CD4-positive, alpha-beta T cell (primary cell): ENCODE measurements at regions not wholly inside any gene's neighbourhood (a gene's known extent, or its start where the extent isn't known, plus 50 kb on each side); places are given as distances from the start of the nearest gene placed in this dataset.

ENCODE experiments used
- ATAC-seq: fragments of 200-7000 bp; cut with Tn5 transposase; one replicate; pipeline ENCODE4 v1.10.0; 2022; ENCODE audit warnings: mild to moderate bottlenecking; ENCODE audit not compliant: poor library complexity
- CTCF ChIA-PET: fragments of 350-600 bp; sonication (Branson Sonifier 250); formaldehyde crosslinking; loops from one replicate; lab custom pipeline; 2021; ENCODE audit warnings: antibody characterized with exemption, inconsistent platforms; lab: Charles Lee
- POLR2A ChIA-PET: fragments of 350-600 bp; sonication (Branson Sonifier 250); formaldehyde crosslinking; loops from one replicate; lab custom pipeline; 2021; ENCODE audit warnings: antibody characterized with exemption, inconsistent platforms; lab: Charles Lee
- DNase-seq, 14 experiments: peaks; one replicate each; pipeline ENCODE4 v3.0.0-alpha.2; 2013 to 2020; ENCODE audit warnings: mixed read lengths in 2 of 14
- H3K27ac ChIP-seq, 2 donors: one replicate each; pipeline versions ENCODE4 v1.5.1 to v1.7.0; 2013; ENCODE audit warnings: low read length in 2 of 2, low read depth in 1 of 2, mild to moderate bottlenecking in 1 of 2
- H3K27me3 ChIP-seq, 2 experiments: 1 replicate in 1 of 2; 2 replicates in 1 of 2; pipeline versions ENCODE4 v1.6.1 to v1.7.0; 2013; ENCODE audit warnings: low read length in 2 of 2, control low read depth in 1 of 2, mild to moderate bottlenecking in 1 of 2, moderate library complexity in 1 of 2; ENCODE audit not compliant: insufficient read depth in 2 of 2, control insufficient read depth in 1 of 2
- H3K36me3 ChIP-seq: one replicate; pipeline ENCODE4 v1.6.1; 2013; ENCODE audit warnings: low read length, control low read depth; ENCODE audit not compliant: insufficient read depth
- H3K4me1 ChIP-seq: one replicate; pipeline ENCODE4 v1.6.1; 2013; ENCODE audit warnings: low read length, control low read depth; ENCODE audit not compliant: insufficient read depth
- H3K4me3 ChIP-seq: one replicate; pipeline ENCODE4 v1.5.1; 2013; ENCODE audit warnings: mild to moderate bottlenecking, low read length, moderate library complexity
- H3K9me3 ChIP-seq, 2 experiments: 1 replicate in 1 of 2; 2 replicates in 1 of 2; pipeline versions ENCODE4 v1.6.1 to v1.7.0; 2013; ENCODE audit warnings: low read length in 2 of 2, mild to moderate bottlenecking in 2 of 2, control low read depth in 1 of 2, moderate library complexity in 1 of 2; ENCODE audit not compliant: control insufficient read depth in 1 of 2, insufficient read depth in 1 of 2
- H3K27ac Mint-ChIP-seq: one replicate; pipeline ENCODE4 v1.8.0; 2020; ENCODE audit warnings: mixed read lengths
- H3K27me3 Mint-ChIP-seq: one replicate; pipeline ENCODE4 v1.8.0; 2021; ENCODE audit warnings: mixed read lengths
- H3K36me3 Mint-ChIP-seq: one replicate; pipeline ENCODE4 v1.8.0; 2021; ENCODE audit warnings: low read depth, mixed read lengths
- H3K4me1 Mint-ChIP-seq: one replicate; pipeline ENCODE4 v1.8.0; 2021; ENCODE audit warnings: low read depth, mixed read lengths
- H3K4me3 Mint-ChIP-seq: one replicate; pipeline ENCODE4 v1.8.0; 2020; ENCODE audit warnings: mild to moderate bottlenecking, mixed read lengths
- H3K9me3 Mint-ChIP-seq: one replicate; pipeline ENCODE4 v1.8.0; 2020; ENCODE audit warnings: mixed read lengths
- intact Hi-C, 2 experiments: fragments of 100-400 bp; cut with DNase I in 1 of 2; cut with micrococcal nuclease in 1 of 2; formaldehyde crosslinking; loops; one replicate each; pipeline versions ENCODE4 v1.15.1 to v1.9.0; 2023 to 2025; cut with DNase I, micrococcal nuclease
- TF ChIP-seq, protein P1 (sequence below): fragments of 200-600 bp; IDR thresholded peaks from one replicate; pipeline ENCODE4 v1.8.0; 2022; ENCODE audit warnings: antibody characterized with exemption, mild to moderate bottlenecking

DNA sequence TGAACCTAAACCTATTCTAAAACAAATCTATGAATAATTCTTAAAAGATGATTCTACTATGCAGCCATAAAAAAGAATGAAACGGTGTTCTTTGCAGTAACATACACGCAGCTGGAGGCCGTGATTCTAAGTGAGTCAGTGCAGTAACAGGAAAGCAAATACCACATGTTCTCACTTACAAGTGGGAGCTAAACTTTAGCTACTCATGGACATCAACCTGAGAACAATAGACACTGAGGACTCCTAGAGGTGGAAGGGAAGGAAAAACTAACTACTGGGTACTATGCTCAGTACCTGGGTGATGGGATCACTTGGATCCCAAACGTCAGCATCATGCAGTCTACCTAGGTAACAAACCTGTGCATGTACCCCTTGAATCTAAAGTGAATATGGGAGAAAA, 575.0 kb upstream of the MGMT start:
- intact Hi-C loops = no loop called here
- no peak overlapping the region for H3K4me3 Mint-ChIP-seq
- TF ChIP-seq, protein P1, sequence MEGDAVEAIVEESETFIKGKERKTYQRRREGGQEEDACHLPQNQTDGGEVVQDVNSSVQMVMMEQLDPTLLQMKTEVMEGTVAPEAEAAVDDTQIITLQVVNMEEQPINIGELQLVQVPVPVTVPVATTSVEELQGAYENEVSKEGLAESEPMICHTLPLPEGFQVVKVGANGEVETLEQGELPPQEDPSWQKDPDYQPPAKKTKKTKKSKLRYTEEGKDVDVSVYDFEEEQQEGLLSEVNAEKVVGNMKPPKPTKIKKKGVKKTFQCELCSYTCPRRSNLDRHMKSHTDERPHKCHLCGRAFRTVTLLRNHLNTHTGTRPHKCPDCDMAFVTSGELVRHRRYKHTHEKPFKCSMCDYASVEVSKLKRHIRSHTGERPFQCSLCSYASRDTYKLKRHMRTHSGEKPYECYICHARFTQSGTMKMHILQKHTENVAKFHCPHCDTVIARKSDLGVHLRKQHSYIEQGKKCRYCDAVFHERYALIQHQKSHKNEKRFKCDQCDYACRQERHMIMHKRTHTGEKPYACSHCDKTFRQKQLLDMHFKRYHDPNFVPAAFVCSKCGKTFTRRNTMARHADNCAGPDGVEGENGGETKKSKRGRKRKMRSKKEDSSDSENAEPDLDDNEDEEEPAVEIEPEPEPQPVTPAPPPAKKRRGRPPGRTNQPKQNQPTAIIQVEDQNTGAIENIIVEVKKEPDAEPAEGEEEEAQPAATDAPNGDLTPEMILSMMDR = no peak
- Histone ChIP-seq H3K4me3 (no peak overlapping the region), H3K4me1 (no peaks in the 10 kb centered on the region), H3K36me3 (no peaks in the 10 kb centered on the region), H3K9me3 (peaks cover 5 to 6% of the 10 kb centered on the region in 2 experiments), H3K27ac (no peak overlapping the region), H3K27me3 (no peaks in the 10 kb centered on the region)
- H3K27me3 Mint-ChIP-seq = no peaks in the 10 kb centered on the region
- H3K9me3 Mint-ChIP-seq = peaks cover 7% of the 10 kb centered on the region
- ChIA-PET CTCF (no interaction called here), POLR2A (no interaction called here)
- no peaks in the 10 kb centered on the region for H3K36me3 Mint-ChIP-seq
- ATAC-seq (no peak), DNase-seq (no peak)
- no peak overlapping the region for H3K27ac Mint-ChIP-seq
- H3K4me1 Mint-ChIP-seq = no peaks in the 10 kb centered on the region

DNA sequence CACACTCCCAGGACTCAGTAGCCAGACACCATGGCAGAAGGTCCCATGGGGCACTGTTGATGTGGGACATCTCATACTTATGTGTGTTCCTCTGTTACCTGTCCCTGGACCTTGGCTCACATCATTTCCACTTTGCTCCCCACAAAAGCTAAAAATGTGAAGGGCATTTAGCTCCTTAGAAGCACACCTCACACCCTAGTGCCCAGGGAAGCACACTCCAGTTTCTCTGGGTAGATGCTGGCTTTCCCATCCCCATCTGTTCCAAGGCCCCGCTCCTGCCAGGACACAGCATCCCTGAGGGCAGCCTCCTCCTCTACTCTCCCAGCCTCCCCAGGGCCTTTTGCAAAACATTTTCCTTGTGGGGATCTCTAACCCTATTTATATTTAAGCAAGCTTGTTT, 572.4 kb upstream of the MGMT start:
- H3K27me3 Mint-ChIP-seq = no peaks in the 10 kb centered on the region

DNA sequence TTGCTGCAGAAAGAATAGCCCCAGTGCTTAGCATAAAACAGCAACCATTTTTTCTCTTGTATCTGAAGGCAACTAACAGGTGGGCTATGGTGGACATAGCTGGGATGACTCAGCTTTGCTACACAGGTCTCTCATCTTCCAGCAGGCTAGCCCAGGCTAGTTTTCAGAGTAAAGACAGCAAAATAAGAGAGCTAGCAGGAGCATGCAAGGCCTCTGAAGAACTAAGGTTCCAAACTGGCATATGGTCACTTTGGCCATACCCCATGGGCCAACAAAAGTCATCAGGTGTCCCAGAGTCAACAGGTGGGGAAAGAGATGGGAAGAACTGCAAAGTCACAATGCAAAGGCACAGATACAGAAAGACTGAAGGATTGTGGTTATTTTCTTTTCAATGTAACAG, 571.6 kb upstream of the MGMT start:
- ChIA-PET POLR2A (no interaction called here), CTCF (no interaction called here)
- ATAC-seq = no peak
- Histone ChIP-seq H3K36me3 (no peaks in the 10 kb centered on the region), H3K9me3 (peaks cover 0 to 3% of the 10 kb centered on the region in 2 experiments), H3K4me3 (no peak overlapping the region), H3K4me1 (no peaks in the 10 kb centered on the region), H3K27me3 (no peaks in the 10 kb centered on the region), H3K27ac (no peak overlapping the region)
- Mint-ChIP-seq H3K4me1 (no peaks in the 10 kb centered on the region), H3K27me3 (no peaks in the 10 kb centered on the region), H3K36me3 (no peaks in the 10 kb centered on the region), H3K4me3 (no peak overlapping the region), H3K9me3 (no peaks in the 10 kb centered on the region), H3K27ac (no peak overlapping the region)
- TF ChIP-seq, protein P1 = no peak
- intact Hi-C loops = no loop called here
- DNase-seq = no peak

More for the DNA sequence above, 572.4 kb upstream of the MGMT start:
- Mint-ChIP-seq H3K36me3 (no peaks in the 10 kb centered on the region), H3K27ac (no peak overlapping the region), H3K4me3 (no peak overlapping the region), H3K4me1 (no peaks in the 10 kb centered on the region), H3K9me3 (no peaks in the 10 kb centered on the region)
- Histone ChIP-seq H3K27ac (no peak overlapping the region), H3K4me3 (no peak overlapping the region), H3K27me3 (no peaks in the 10 kb centered on the region), H3K4me1 (no peaks in the 10 kb centered on the region), H3K9me3 (no peaks in the 10 kb centered on the region), H3K36me3 (no peaks in the 10 kb centered on the region)
- TF ChIP-seq, protein P1 = no peak
- POLR2A ChIA-PET = no interaction called here
- intact Hi-C loops = no loop called here
- CTCF ChIA-PET = no interaction called here
- DNase-seq = no peak
- ATAC-seq = no peak
